B cell (primary cell): ENCODE measurements at regions not wholly inside any gene's neighbourhood (a gene's known extent, or its start where the extent isn't known, plus 50 kb on each side); places are given as distances from the start of the nearest gene placed in this dataset.

Experiments used
- ATAC-seq: fragments of 200-7000 bp; cut with Tn5 transposase; one replicate; pipeline ENCODE4 v1.10.0; 2021; ENCODE audit warnings: low read depth, mild to moderate bottlenecking, moderate number of reproducible peaks, moderate library complexity
- CTCF ChIA-PET: fragments of 350-600 bp; sonication (Branson Sonifier 250); formaldehyde crosslinking; loops from one replicate; lab custom pipeline; 2021; ENCODE audit warnings: antibody characterized with exemption, inconsistent platforms; lab: Charles Lee
- POLR2A ChIA-PET: fragments of 350-600 bp; sonication (Branson Sonifier 250); formaldehyde crosslinking; loops from one replicate; lab custom pipeline; 2021; ENCODE audit warnings: antibody characterized with exemption; lab: Charles Lee
- DNase-seq: peaks from one replicate; pipeline ENCODE4 v3.0.0; 2013
- H2AFZ ChIP-seq: 2 replicates; pipeline ENCODE4 v1.6.1; 2012; ENCODE audit warnings: mild to moderate bottlenecking, low read depth, low read length; ENCODE audit not compliant: insufficient read depth, poor library complexity, severe bottlenecking
- H3K27ac ChIP-seq, 2 donors: 1 replicate in 1 of 2; 2 replicates in 1 of 2; pipeline ENCODE4 v1.5.1; 2012 to 2013; ENCODE audit warnings: low read length in 2 of 2, mild to moderate bottlenecking in 2 of 2, moderate library complexity in 1 of 2
- H3K27me3 ChIP-seq, 4 experiments: fragments of 200-600 bp in 1 of 4; sonication (generic) in 1 of 4; replicated peaks in 1 of 4; 1 replicate in 2 of 4; 2 replicates in 2 of 4; pipeline versions ENCODE4 v1.6.1 to v1.7.0; 2013 to 2016; ENCODE audit warnings: low read length in 3 of 4, mild to moderate bottlenecking in 2 of 4, mixed read lengths in 1 of 4, moderate library complexity in 1 of 4; ENCODE audit not compliant: insufficient read depth in 4 of 4, control insufficient read depth in 3 of 4; ENCODE audit errors: control extremely low read depth in 1 of 4
- H3K36me3 ChIP-seq, 2 experiments: replicated peaks in 1 of 2; 1 replicate in 1 of 2; 2 replicates in 1 of 2; pipeline versions ENCODE4 v1.6.1 to v1.7.1; 2013; ENCODE audit warnings: low read length in 1 of 2; ENCODE audit not compliant: insufficient read depth in 2 of 2, control insufficient read depth in 1 of 2; ENCODE audit errors: control extremely low read depth in 1 of 2, extremely low read depth in 1 of 2
- H3K4me1 ChIP-seq, 2 donors: fragments of 200-600 bp in 1 of 2; sonication (generic) in 1 of 2; 1 replicate in 1 of 2; 2 replicates in 1 of 2; pipeline versions ENCODE4 v1.5.1 to v1.6.1; 2013 to 2017; ENCODE audit warnings: low read length in 2 of 2; ENCODE audit not compliant: control insufficient read depth in 2 of 2, insufficient read depth in 2 of 2
- H3K4me2 ChIP-seq: replicated peaks from 2 replicates; pipeline ENCODE3; 2012; ENCODE audit warnings: mild to moderate bottlenecking, low read depth, low read length; ENCODE audit not compliant: poor library complexity, severe bottlenecking
- H3K4me3 ChIP-seq, 5 experiments: fragments of 200-600 bp in 1 of 5; sonication (generic) in 1 of 5; 1 replicate in 3 of 5; 2 replicates in 2 of 5; pipeline versions ENCODE4 v1.5.1 to v1.7.0; 2011 to 2016; ENCODE audit warnings: low read length in 4 of 5, mild to moderate bottlenecking in 4 of 5, low read depth in 2 of 5, control low read depth in 1 of 5, moderate library complexity in 1 of 5; ENCODE audit not compliant: insufficient read depth in 1 of 5; ENCODE audit errors: control extremely low read depth in 1 of 5, extremely low read depth in 1 of 5
- H3K79me2 ChIP-seq: fragments of 200-600 bp; sonication (generic); one replicate; pipeline ENCODE4 v1.6.0; 2016; ENCODE audit warnings: low read length; ENCODE audit not compliant: control insufficient read depth, insufficient read depth
- H3K9ac ChIP-seq: fragments of 200-600 bp; sonication (generic); 2 replicates; pipeline ENCODE4 v1.6.1; 2017; ENCODE audit warnings: mild to moderate bottlenecking, low read length, moderate library complexity
- H3K9me3 ChIP-seq, 3 donors: one replicate each; pipeline versions ENCODE4 v1.6.1 to v1.7.1; 2013; ENCODE audit warnings: low read length in 2 of 3; ENCODE audit not compliant: control insufficient read depth in 2 of 3, insufficient read depth in 1 of 3; ENCODE audit errors: control extremely low read depth in 1 of 3
- H4K20me1 ChIP-seq: 2 replicates; pipeline ENCODE4 v1.6.0; 2012; ENCODE audit warnings: mild to moderate bottlenecking, low read length; ENCODE audit not compliant: insufficient read depth, control insufficient read depth, poor library complexity, severe bottlenecking
- H3K27ac Mint-ChIP-seq: one replicate; pipeline ENCODE4 v1.8.0; 2021; ENCODE audit warnings: mixed read lengths
- H3K27me3 Mint-ChIP-seq: one replicate; pipeline ENCODE4 v1.8.0; 2021; ENCODE audit warnings: mixed read lengths
- H3K4me1 Mint-ChIP-seq: one replicate; pipeline ENCODE4 v1.8.0; 2021; ENCODE audit warnings: mixed read lengths
- H3K4me3 Mint-ChIP-seq: one replicate; pipeline ENCODE4 v1.8.0; 2021; ENCODE audit warnings: mixed read lengths
- H3K9me3 Mint-ChIP-seq: one replicate; pipeline ENCODE4 v1.8.0; 2022; ENCODE audit warnings: mixed read lengths; ENCODE audit not compliant: insufficient read depth
- CTCF ChIP-seq: fragments of 200-600 bp; IDR thresholded peaks from one replicate; pipeline ENCODE4 v1.8.0; 2022; ENCODE audit warnings: antibody characterized with exemption, mild to moderate bottlenecking
- EZH2 ChIP-seq: IDR thresholded peaks from 2 replicates; pipeline ENCODE4 v1.6.1; 2012; ENCODE audit warnings: borderline replicate concordance, low read depth, mild to moderate bottlenecking, moderate library complexity, low read length; ENCODE audit not compliant: insufficient read depth, poor library complexity, severe bottlenecking
- WGBS: methylation state at CpG from one replicate; pipeline ENCODE4 v1.1.5; 2013; ENCODE audit warnings: missing lambda C conversion rate; ENCODE audit not compliant: insufficient coverage; 5-methylcytosine and 5-hydroxymethylcytosine counted together
- intact Hi-C: fragments of 100-400 bp; cut with micrococcal nuclease; formaldehyde crosslinking; loops from one replicate; pipeline ENCODE4 v1.10.0; 2022

GRCh38 chr11:110890995-110891394, 178.8 kb upstream of the ARHGAP20 start:
- intact Hi-C loops: no loop called here
- no peak overlapping the region for H3K27ac Mint-ChIP-seq

GRCh38 chr11:110886288-110886970, 174.2 kb upstream of the ARHGAP20 start:
- no peaks in the 10 kb centered on the region for H4K20me1 ChIP-seq
- peaks cover 0 to 3% (median 0%) of the 10 kb centered on the region in 3 donors for H3K9me3 ChIP-seq
- peaks cover 16% of the 10 kb centered on the region for H3K27me3 Mint-ChIP-seq
- TF ChIP-seq EZH2: no peak
- TF ChIP-seq CTCF: no peak
- ChIA-PET POLR2A (no interaction called here), CTCF (no interaction called here)
- DNase-seq: no peak
- H3K9me3 Mint-ChIP-seq: no peaks in the 10 kb centered on the region
- H3K9ac ChIP-seq: no peak overlapping the region
- ATAC-seq: no peak
- no CpG with 5 or more reads among the region's 3 CpGs for WGBS
- H3K36me3 ChIP-seq: no peaks in the 10 kb centered on the region
- no peaks in the 10 kb centered on the region for H3K4me1 ChIP-seq
- no peak overlapping the region for H3K4me3 Mint-ChIP-seq
- no peaks in the 10 kb centered on the region for H3K4me1 Mint-ChIP-seq
- no peak overlapping the region for H3K27ac ChIP-seq
- no peaks in the 10 kb centered on the region for H3K79me2 ChIP-seq
- no peak overlapping the region for H3K27ac Mint-ChIP-seq
- H3K27me3 ChIP-seq: no peaks in the 10 kb centered on the region
- no peak overlapping the region for H3K4me2 ChIP-seq
- H3K4me3 ChIP-seq: no peak overlapping the region
- H2AFZ ChIP-seq: no peak overlapping the region
- intact Hi-C loops: no loop called here

More at GRCh38 chr11:110890995-110891394, 178.8 kb upstream of the ARHGAP20 start:
- CTCF ChIA-PET: no interaction called here
- POLR2A ChIA-PET: no interaction called here
- no peaks in the 10 kb centered on the region for H3K4me1 ChIP-seq
- H3K9ac ChIP-seq: no peak overlapping the region
- H3K27ac ChIP-seq: no peak overlapping the region
- TF ChIP-seq CTCF (no peak), EZH2 (no peak)
- Mint-ChIP-seq H3K4me3 (no peak overlapping the region), H3K4me1 (no peaks in the 10 kb centered on the region), H3K27me3 (peaks cover 14% of the 10 kb centered on the region), H3K9me3 (no peaks in the 10 kb centered on the region)
- peaks cover 0 to 5% (median 0%) of the 10 kb centered on the region in 4 experiments for H3K27me3 ChIP-seq
- DNase-seq: no peak
- H3K9me3 ChIP-seq: peaks cover 0 to 3% (median 0%) of the 10 kb centered on the region in 3 donors
- no peaks in the 10 kb centered on the region for H4K20me1 ChIP-seq
- ATAC-seq: no peak
- H3K4me2 ChIP-seq: no peak overlapping the region
- no peaks in the 10 kb centered on the region for H3K79me2 ChIP-seq
- no peaks in the 10 kb centered on the region for H3K36me3 ChIP-seq
- no peak overlapping the region for H3K4me3 ChIP-seq
- H2AFZ ChIP-seq: no peak overlapping the region
